Activated T-cell treated with anti-CD3 and anti-CD28 coated beads, Interleukin-2, amount 50 U/mL, for 4 hours (primary cell): ENCODE measurements at regions not wholly inside any gene's neighbourhood (a gene's known extent, or its start where the extent isn't known, plus 50 kb on each side); places are given as distances from the start of the nearest gene placed in this dataset.
"Not testable (repeated sequence)": the region's sequence is repeated elsewhere in the genome, so short reads cannot be mapped to it uniquely, and the experiment has no call there.

Experiments
- ATAC-seq, 2 donors: fragments of 200-7000 bp; cut with Tn5 transposase; one replicate each; pipeline ENCODE4 v1.10.0; 2021
- DNase-seq: peaks from one replicate; pipeline ENCODE4 v3.0.0-alpha.2; 2020
- H3K27me3 Mint-ChIP-seq: one replicate; pipeline ENCODE4 v1.8.0; 2021; ENCODE audit warnings: low read depth, mixed read lengths
- H3K36me3 Mint-ChIP-seq: one replicate; pipeline ENCODE4 v1.8.0; 2022; ENCODE audit warnings: mixed read lengths; ENCODE audit not compliant: insufficient read depth
- H3K4me1 Mint-ChIP-seq: one replicate; pipeline ENCODE4 v1.8.0; 2021; ENCODE audit warnings: low read depth, mixed read lengths
- H3K4me3 Mint-ChIP-seq: one replicate; pipeline ENCODE4 v1.8.0; 2021; ENCODE audit warnings: mild to moderate bottlenecking, moderate library complexity, mixed read lengths
- H3K9me3 Mint-ChIP-seq: one replicate; pipeline ENCODE4 v1.8.0; 2021; ENCODE audit warnings: mixed read lengths

DNA sequence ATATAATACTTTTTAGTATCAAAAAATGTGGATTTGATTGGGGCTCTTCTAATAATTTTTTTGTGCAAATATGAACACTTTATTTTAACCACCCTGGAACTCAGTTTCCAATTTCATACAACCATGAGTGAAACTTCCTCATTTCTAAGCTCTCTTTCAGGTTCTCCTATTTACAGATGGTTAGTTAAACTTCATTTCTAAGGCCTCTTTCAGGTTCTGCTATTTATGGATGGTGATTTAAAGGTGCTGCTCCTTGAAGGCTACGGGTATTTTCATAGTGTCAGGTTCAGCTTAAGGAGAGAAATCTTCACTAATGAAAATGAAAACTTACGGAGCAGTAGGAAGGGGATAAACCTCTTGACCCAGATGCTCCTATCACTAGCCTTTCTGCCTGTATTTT lies 568.3 kb downstream of the KIF20B start:
- DNase-seq (no peak), ATAC-seq (no peak)
- H3K4me1 Mint-ChIP-seq: no peaks in the 10 kb centered on the region
- no peaks in the 10 kb centered on the region for H3K27me3 Mint-ChIP-seq
- no peaks in the 10 kb centered on the region for H3K9me3 Mint-ChIP-seq
- H3K36me3 Mint-ChIP-seq: no peaks in the 10 kb centered on the region
- H3K4me3 Mint-ChIP-seq: no peak overlapping the region

DNA sequence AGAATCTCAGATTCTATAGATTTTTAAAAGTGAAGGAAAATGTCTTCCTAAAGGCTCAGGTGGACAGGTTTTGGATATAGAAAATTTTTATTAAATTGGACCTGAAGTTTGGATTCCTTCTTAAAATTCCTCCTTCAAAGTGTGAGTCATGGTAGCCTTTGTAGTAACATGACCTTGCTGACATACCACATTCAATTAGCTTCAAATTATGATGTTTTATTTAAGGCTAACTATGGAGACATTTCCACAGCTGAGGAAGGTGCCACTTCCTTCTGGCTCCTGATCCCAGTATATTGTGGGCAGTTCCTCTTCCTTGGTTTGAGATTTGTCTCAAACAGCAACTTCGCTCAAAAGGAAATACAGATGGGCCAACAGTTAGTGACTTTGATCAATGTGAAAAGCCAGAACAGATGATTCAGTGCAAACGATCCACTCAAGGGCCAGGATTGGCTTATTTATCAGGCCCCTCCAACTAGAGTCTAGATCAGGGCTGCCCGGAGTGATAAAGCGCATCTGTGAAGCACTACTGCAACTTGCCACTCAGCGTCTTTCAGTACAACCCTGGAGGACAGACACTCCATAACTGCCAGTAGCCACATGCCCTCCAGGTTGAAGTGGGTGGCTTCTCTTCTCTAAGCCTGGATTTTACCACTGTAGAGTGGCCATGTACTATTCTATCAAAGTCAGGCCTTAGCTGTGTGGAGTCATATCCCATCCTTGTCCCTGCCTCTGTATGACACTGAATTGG lies 573.5 kb downstream of the KIF20B start:
- Mint-ChIP-seq H3K4me1 (no peaks in the 10 kb centered on the region), H3K9me3 (no peaks in the 10 kb centered on the region), H3K36me3 (no peaks in the 10 kb centered on the region), H3K27me3 (no peaks in the 10 kb centered on the region), H3K4me3 (no peak overlapping the region)
- DNase-seq: no peak
- ATAC-seq: no peak

- DNase-seq (no peak), ATAC-seq (no peak)
- Mint-ChIP-seq H3K27me3 (no peaks in the 10 kb centered on the region), H3K4me1 (no peaks in the 10 kb centered on the region), H3K36me3 (no peaks in the 10 kb centered on the region), H3K4me3 (no peak overlapping the region), H3K9me3 (no peaks in the 10 kb centered on the region)
Measured at GRCh38 chr10:90276894-90277475, 575.6 kb downstream of the KIF20B start.

GRCh38 chr10:90286406-90286805 lies 571.4 kb downstream of the HTR7 start:
- DNase-seq: no peak
- Mint-ChIP-seq H3K4me1 (no peaks in the 10 kb centered on the region), H3K36me3 (no peaks in the 10 kb centered on the region), H3K9me3 (no peaks in the 10 kb centered on the region), H3K27me3 (no peaks in the 10 kb centered on the region), H3K4me3 (no peak overlapping the region)
- no peak for ATAC-seq

- Mint-ChIP-seq H3K4me1 (no peaks in the 10 kb centered on the region), H3K36me3 (no peaks in the 10 kb centered on the region), H3K27me3 (no peaks in the 10 kb centered on the region), H3K9me3 (no peaks in the 10 kb centered on the region), H3K4me3 (no peak overlapping the region)
- DNase-seq (no peak), ATAC-seq (no peak)
Measured at GRCh38 chr10:90286941-90287340, 570.9 kb downstream of the HTR7 start.

GRCh38 chr10:90288391-90288933 lies 569.4 kb downstream of the HTR7 start:
- DNase-seq (no peak), ATAC-seq (no peak)
- Mint-ChIP-seq H3K36me3 (no peaks in the 10 kb centered on the region), H3K9me3 (no peaks in the 10 kb centered on the region), H3K4me1 (no peaks in the 10 kb centered on the region), H3K4me3 (no peak overlapping the region), H3K27me3 (no peaks in the 10 kb centered on the region)

DNA sequence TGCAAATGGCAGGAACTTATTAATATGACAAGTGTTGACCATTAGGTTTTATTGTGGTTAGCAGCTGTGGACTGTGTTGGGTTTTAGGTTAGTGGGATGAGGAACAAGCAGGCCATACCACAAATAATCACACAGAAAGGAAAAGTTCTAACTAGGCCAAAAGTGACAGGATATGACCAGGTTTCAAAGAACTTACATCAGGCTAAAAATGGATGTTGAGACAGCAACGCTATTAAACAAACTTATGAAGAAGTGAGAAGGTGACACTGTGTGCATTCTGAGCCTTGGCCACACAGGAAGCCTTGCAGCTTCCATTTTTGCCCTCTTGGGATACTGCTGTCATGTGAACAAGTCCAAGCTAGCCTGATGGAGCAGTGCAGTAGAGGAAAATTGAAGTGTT lies 568.8 kb downstream of the HTR7 start:
- Mint-ChIP-seq H3K27me3 (no peaks in the 10 kb centered on the region), H3K36me3 (no peaks in the 10 kb centered on the region), H3K9me3 (no peaks in the 10 kb centered on the region), H3K4me3 (no peak overlapping the region), H3K4me1 (no peaks in the 10 kb centered on the region)
- no peak for DNase-seq
- ATAC-seq: no peak

DNA sequence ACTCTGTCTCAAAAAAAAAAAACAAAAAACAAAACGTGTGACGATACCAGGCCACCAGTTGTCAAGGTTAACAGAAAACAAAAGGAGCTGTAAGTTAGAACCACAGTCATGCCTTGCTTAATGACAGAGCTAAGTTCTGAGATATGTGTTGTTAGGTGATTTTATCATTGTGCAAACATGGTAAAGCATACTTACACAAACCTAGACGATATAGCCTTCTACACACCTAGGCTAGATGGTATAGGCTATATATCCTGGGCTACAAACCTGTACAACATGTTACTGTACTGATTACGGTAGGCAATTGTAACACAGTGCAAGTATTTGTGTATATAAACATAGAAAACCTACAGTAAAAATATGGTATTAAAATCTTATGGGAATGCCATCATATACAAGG lies 564.2 kb downstream of the HTR7 start:
- H3K4me1 Mint-ChIP-seq: no peaks in the 10 kb centered on the region
- H3K4me3 Mint-ChIP-seq: no peak overlapping the region
- DNase-seq (no peak), ATAC-seq (no peak)
- no peaks in the 10 kb centered on the region for H3K36me3 Mint-ChIP-seq
- H3K9me3 Mint-ChIP-seq: no peaks in the 10 kb centered on the region
- H3K27me3 Mint-ChIP-seq: no peaks in the 10 kb centered on the region

- not testable (repeated sequence) for H3K27me3 Mint-ChIP-seq, H3K9me3 Mint-ChIP-seq, DNase-seq, H3K4me3 Mint-ChIP-seq, ATAC-seq, H3K36me3 Mint-ChIP-seq, H3K4me1 Mint-ChIP-seq
Measured at GRCh38 chr10:90294821-90295540, 562.9 kb downstream of the HTR7 start.

DNA sequence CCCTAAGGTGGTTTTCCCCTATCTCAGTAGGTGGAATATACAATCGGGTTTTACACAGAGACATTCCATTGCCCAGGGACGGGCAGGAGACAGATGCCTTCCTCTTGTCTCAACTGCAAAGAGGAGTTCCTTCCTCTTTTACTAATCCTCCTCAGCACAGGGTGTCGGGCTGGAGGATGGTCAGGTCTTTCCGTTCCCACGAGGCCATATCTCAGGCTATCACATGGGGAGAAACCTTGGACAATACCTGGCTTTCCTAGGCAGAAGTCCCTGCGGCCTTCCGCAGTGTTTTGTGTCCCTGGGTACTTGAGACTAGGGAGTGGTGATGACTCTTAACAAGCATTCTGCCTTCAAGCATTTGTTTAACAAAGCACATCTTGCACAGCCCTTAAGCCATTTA lies 555.8 kb downstream of the HTR7 start:
- H3K4me1 Mint-ChIP-seq, H3K36me3 Mint-ChIP-seq, H3K9me3 Mint-ChIP-seq, ATAC-seq, DNase-seq, H3K27me3 Mint-ChIP-seq, H3K4me3 Mint-ChIP-seq: not testable (repeated sequence)

GRCh38 chr10:90302758-90303481 lies 554.9 kb downstream of the HTR7 start:
- Mint-ChIP-seq H3K27me3 (peaks cover 2% of the 10 kb centered on the region), H3K9me3 (no peaks in the 10 kb centered on the region), H3K36me3 (no peaks in the 10 kb centered on the region), H3K4me1 (no peaks in the 10 kb centered on the region), H3K4me3 (no peak overlapping the region)
- no peak for DNase-seq
- no peak for ATAC-seq

DNA sequence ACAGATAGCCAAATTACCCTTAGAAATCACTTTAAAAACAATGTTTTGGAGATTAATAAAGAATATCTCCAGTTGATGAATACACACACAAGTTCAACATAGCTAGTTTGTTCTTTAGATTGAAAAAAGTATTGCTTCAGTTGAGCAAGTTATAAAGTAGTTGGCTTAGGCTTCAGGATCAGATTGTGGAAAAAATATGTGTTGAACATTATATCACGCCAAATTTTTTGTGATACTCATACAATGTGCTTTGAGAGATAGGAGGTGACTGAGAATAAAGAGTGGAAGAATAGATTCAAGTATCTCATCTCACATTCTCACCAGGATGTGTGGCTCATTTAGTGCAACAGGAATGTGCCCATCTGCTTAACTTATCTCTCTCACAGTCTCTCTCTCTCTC lies 553.3 kb downstream of the HTR7 start:
- H3K27me3 Mint-ChIP-seq: peaks cover 2% of the 10 kb centered on the region
- no peak overlapping the region for H3K4me3 Mint-ChIP-seq
- DNase-seq: no peak
- H3K4me1 Mint-ChIP-seq: no peaks in the 10 kb centered on the region
- no peak for ATAC-seq
- peaks cover 8% of the 10 kb centered on the region for H3K9me3 Mint-ChIP-seq
- H3K36me3 Mint-ChIP-seq: no peaks in the 10 kb centered on the region

GRCh38 chr10:90306187-90306586 lies 551.7 kb downstream of the HTR7 start:
- no peaks in the 10 kb centered on the region for H3K36me3 Mint-ChIP-seq

GRCh38 chr10:90308223-90308622 lies 549.6 kb downstream of the HTR7 start:
- H3K4me3 Mint-ChIP-seq: no peak overlapping the region
- no peak for ATAC-seq
- H3K4me1 Mint-ChIP-seq: no peaks in the 10 kb centered on the region
- H3K36me3 Mint-ChIP-seq: no peaks in the 10 kb centered on the region
- H3K27me3 Mint-ChIP-seq: no peaks in the 10 kb centered on the region
- no peak for DNase-seq
- H3K9me3 Mint-ChIP-seq: peaks cover 9% of the 10 kb centered on the region

More at GRCh38 chr10:90306187-90306586, 551.7 kb downstream of the HTR7 start:
- no peaks in the 10 kb centered on the region for H3K4me1 Mint-ChIP-seq
- peaks cover 2% of the 10 kb centered on the region for H3K27me3 Mint-ChIP-seq
- peaks cover 9% of the 10 kb centered on the region for H3K9me3 Mint-ChIP-seq
- DNase-seq: no peak
- no peak overlapping the region for H3K4me3 Mint-ChIP-seq
- no peak for ATAC-seq
